ENCODE measurements at regions not wholly inside any gene's neighbourhood (a gene's known extent, or its start where the extent isn't known, plus 50 kb on each side); places are given as distances from the start of the nearest gene placed in this dataset.

DNA sequence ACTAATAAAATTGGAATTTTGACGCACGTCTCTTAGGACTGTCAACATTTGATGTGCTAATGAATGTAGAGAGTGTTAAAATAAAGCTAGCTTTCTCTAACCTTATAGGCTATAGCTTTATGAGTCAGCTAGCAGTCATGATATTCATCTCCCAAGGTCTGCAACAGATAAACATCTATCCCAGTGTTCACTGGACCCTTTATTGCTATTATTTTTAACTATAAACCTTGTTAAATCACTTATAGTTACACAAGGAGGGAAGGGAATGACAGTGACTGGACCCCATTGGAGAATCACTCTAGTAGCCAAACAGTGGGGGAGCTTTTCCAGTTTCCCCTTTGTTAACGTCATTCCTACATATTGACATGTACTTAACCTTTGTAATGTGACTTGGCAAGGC lies 67.9 kb upstream of the SHISA3 start:
- DNase-seq (ENCODE audit: low spot score): no peak

DNA sequence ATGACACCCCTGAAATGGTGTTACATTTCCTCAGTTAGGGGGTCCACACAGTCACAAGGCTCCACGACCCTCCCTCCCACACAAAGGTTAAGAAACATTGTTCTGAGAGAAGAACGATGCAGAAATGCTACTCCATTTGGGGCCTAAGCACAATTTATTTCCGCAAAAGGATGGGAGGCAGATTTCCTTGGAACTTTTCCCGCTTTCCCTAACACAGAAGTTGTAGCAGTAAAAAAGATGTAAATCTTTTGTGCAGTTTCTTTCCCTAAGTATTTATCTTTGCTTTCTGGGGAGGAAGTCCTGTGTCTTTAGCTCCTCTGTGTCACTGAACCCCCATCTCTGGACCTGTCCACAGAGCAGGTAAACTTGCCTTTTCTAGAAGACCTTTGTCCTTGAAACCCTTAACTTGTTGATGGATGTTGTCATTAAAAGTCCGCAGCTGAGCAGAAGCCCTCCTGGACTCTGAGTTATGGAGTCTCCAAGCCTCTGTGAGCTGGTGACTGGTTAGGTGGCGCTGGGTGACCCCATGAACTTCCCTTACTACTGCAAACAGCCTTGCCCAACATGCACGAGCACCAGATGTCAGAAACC lies 67.2 kb upstream of the SHISA3 start:
- no peak for DNase-seq (ENCODE audit: low spot score)

- DNase-seq (ENCODE audit: low spot score): no peak
These were observed 66.2 kb upstream of the SHISA3 start for GRCh38 chr4:42331040-42331439.

GRCh38 chr4:42331914-42332368 lies 65.3 kb upstream of the SHISA3 start:
- DNase-seq (ENCODE audit: low spot score): no peak

- DNase-seq (ENCODE audit: low spot score): peak; percentile 62
These were observed 57.3 kb upstream of the SHISA3 start for GRCh38 chr4:42339935-42340406.

DNA sequence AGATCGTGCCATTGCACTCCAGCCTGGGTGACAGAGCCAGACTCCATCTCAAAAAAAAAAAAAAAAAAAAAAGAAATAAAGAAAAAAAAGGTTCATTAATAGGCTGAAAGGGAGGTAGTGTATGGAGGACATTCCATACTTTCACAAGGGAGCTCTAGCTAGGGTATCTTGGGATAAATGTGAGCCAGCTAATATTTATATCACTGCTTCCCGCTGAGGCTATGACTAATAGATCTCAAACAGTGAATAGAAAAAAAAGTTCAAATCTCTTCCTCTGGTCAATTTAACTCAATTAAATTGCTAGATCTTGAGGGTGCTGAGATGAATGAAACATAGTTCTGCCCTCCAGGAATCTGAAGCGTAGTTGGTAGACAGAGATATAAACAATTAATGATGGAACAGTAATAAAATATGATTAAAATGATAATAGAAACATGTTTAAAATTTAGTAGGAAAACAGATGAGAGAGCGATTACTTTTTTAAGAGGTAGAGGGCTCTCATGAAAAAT lies 55.7 kb upstream of the SHISA3 start:
- DNase-seq (ENCODE audit: low spot score): no peak

DNA sequence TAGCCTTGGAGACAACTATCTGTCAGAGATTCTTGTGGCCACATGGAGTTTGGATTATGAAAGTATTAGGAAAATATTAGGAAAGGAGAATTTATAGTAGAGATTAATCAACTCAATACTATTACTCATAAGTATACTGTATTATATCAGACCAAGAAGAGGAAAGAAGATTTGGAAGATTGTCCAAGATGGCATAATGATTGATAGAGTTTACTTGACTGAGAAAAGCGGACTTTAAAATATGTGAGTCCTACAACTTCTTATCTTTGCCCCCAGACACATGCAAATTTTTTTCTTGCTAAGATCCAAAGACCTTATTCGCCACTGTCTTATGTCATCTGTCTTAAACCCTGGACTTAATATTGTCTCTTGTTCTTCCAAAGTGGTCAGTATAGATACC lies 54.8 kb upstream of the SHISA3 start:
- peak; percentile 50 for DNase-seq (ENCODE audit: low spot score)

- DNase-seq (ENCODE audit: low spot score): no peak
These were observed 53.0 kb upstream of the SHISA3 start for GRCh38 chr4:42344309-42344708.

DNA sequence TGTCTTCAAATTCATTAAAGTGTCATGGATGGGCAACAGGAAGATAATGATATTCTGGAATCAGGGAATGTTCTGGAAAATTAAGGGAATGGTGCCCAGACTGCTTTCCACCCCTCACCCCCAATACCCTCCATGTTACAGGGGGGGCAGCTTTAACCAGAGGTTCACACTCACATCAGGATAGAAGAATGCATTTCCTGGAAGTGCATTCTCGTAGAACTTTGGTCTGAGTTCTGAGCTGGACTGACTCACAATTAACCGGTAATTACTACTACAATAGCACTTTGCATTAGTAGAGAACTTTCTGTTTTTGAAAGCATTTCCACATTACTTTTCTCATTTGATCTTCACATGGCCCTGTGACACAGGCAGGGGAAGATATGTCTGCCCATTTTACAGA lies 52.5 kb upstream of the SHISA3 start:
- DNase-seq (ENCODE audit: low spot score): no peak

DNA sequence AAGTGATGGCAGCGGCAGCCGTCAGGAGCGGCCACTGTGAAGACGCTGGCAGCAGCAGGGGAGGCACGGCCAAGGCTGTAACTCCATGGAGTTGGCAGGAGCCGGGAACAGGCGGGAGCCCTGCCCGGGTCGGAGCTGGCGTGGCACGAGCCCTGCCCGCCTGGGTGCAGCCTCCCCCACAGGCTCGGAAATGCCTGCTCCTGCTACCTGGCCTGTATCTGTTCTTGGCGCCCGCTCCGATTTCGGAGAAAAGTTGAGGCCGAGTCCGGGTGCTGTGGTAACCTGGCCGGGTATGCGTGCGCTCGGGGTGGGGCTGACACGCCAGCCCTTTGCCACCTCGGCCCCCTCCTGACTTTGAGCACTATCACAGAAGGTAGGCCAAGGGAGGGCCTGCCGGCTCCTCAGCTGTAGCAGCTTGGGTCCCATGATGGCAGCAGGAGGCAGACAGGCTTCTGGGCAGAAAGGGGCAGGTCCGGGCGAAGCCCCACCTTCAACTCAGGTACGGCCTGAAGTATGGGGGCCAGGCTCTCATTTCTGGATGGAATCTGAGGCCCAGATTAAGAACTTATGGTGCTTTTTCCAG lies 51.2 kb upstream of the SHISA3 start:
- DNase-seq (ENCODE audit: low spot score): no peak

DNA sequence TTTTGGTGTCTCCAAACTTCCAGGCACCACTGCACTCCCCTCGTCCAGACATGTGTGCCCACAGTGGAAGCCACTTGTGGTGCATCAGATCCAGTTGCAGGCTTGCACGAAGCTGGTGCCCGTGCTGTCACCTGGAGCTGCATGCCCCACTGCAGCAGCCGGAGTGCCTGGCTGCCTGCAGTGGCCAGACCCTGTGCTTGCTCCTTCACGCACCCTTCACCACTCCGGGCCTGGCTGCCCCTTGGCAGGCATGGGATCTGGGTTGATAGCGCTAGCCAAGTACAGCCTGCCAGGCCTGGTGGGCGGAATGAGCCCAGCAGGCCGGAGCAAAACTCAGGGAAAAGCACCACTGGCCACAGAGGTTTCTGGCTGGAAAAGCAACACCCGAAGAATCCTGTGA lies 50.2 kb upstream of the SHISA3 start:
- DNase-seq (ENCODE audit: low spot score): no peak
